WTC11 (cell line): ENCODE measurements at regions not wholly inside any gene's neighbourhood (a gene's known extent, or its start where the extent isn't known, plus 50 kb on each side); places are given as distances from the start of the nearest gene placed in this dataset.

ENCODE experiments used
- ATAC-seq: fragments of 200-7000 bp; cut with Tn5 transposase; 2 replicates; pipeline ENCODE4 v1.10.0; 2021; ENCODE audit warnings: mild to moderate bottlenecking, moderate library complexity
- CTCF ChIA-PET: fragments of 300-600 bp; sonication (Branson Sonifier 250); formaldehyde crosslinking; loops from one replicate; lab custom pipeline; 2021; ENCODE audit warnings: antibody characterized with exemption; lab: Charles Lee
- POLR2A ChIA-PET: fragments of 350-600 bp; sonication (Branson Sonifier 250); formaldehyde crosslinking; loops from one replicate; lab custom pipeline; 2021; ENCODE audit warnings: antibody characterized with exemption; lab: Charles Lee
- DNase-seq: peaks from one replicate; pipeline ENCODE4 v3.0.0; 2021; ENCODE audit warnings: low spot score
- H3K27ac Mint-ChIP-seq: 2 replicates; pipeline ENCODE4 v1.8.0; 2021; ENCODE audit warnings: mixed read lengths
- H3K27me3 Mint-ChIP-seq: 2 replicates; pipeline ENCODE4 v1.8.0; 2021; ENCODE audit warnings: low read depth, mild to moderate bottlenecking, moderate library complexity, mixed read lengths
- H3K36me3 Mint-ChIP-seq: 2 replicates; pipeline ENCODE4 v1.8.0; 2021; ENCODE audit warnings: mixed read lengths
- H3K4me1 Mint-ChIP-seq: 2 replicates; pipeline ENCODE4 v1.8.0; 2022; ENCODE audit warnings: mixed read lengths
- H3K4me3 Mint-ChIP-seq: 2 replicates; pipeline ENCODE4 v1.8.0; 2021; ENCODE audit warnings: mild to moderate bottlenecking, moderate library complexity, mixed read lengths
- H3K9me3 Mint-ChIP-seq: 2 replicates; pipeline ENCODE4 v1.8.0; 2021; ENCODE audit warnings: mixed read lengths
- ATF2 ChIP-seq: sonication (generic); formaldehyde crosslinking; IDR thresholded peaks from 2 replicates; pipeline ENCODE4 v1.8.1; 2022; ENCODE audit warnings: low read depth, missing genetic modification reagents, borderline replicate concordance
- E2F5 ChIP-seq: sonication (generic); formaldehyde crosslinking; IDR thresholded peaks from 2 replicates; pipeline ENCODE4 v1.8.1; 2022; ENCODE audit warnings: mild to moderate bottlenecking, moderate library complexity, missing genetic modification reagents
- ERG ChIP-seq: fragments of 250-450 bp; sonication (Bioruptor Pico); IDR thresholded peaks from 2 replicates; pipeline ENCODE4 v1.8.0; 2021; ENCODE audit warnings: mild to moderate bottlenecking
- GTF2I ChIP-seq: fragments of 250-450 bp; sonication (Bioruptor Pico); conservative IDR thresholded peaks from 2 replicates; pipeline ENCODE4 v1.4.0; 2021; ENCODE audit warnings: mild to moderate bottlenecking
- HMGA2 ChIP-seq: fragments of 250-450 bp; sonication (Bioruptor Pico); IDR thresholded peaks from 2 replicates; pipeline ENCODE4 v1.4.0; 2021; ENCODE audit warnings: mild to moderate bottlenecking, moderate library complexity
- JAZF1 ChIP-seq: fragments of 250-450 bp; sonication (Bioruptor Pico); IDR thresholded peaks from 2 replicates; pipeline ENCODE4 v1.9.0; 2021; ENCODE audit warnings: moderate library complexity, mild to moderate bottlenecking, inconsistent platforms
- KAT7 ChIP-seq: sonication (generic); formaldehyde crosslinking; IDR thresholded peaks from 2 replicates; pipeline ENCODE4 v1.8.1; 2023; ENCODE audit warnings: missing genetic modification reagents, mild to moderate bottlenecking, borderline replicate concordance
- MAX ChIP-seq: sonication (generic); formaldehyde crosslinking; IDR thresholded peaks from 2 replicates; pipeline ENCODE4 v1.8.0; 2022; ENCODE audit warnings: mild to moderate bottlenecking, missing genetic modification reagents
- MXD4 ChIP-seq: fragments of 250-450 bp; sonication (Bioruptor Pico); IDR thresholded peaks from 2 replicates; pipeline ENCODE4 v1.8.0; 2021; ENCODE audit warnings: mild to moderate bottlenecking, moderate library complexity, borderline replicate concordance
- PRDM15 ChIP-seq: sonication (generic); formaldehyde crosslinking; IDR thresholded peaks from 2 replicates; pipeline ENCODE4 v1.8.0; 2022; ENCODE audit warnings: missing genetic modification reagents
- SMAD3 ChIP-seq: sonication (generic); formaldehyde crosslinking; IDR thresholded peaks from 2 replicates; pipeline ENCODE4 v1.8.0; 2022; ENCODE audit warnings: missing genetic modification reagents, mild to moderate bottlenecking, borderline replicate concordance
- SMAD4 ChIP-seq: sonication (generic); formaldehyde crosslinking; IDR thresholded peaks from 2 replicates; pipeline ENCODE4 v1.8.0; 2022; ENCODE audit warnings: mild to moderate bottlenecking, missing genetic modification reagents
- TP53 ChIP-seq: sonication (generic); formaldehyde crosslinking; IDR thresholded peaks from 2 replicates; pipeline ENCODE4 v1.8.1; 2023; ENCODE audit warnings: mild to moderate bottlenecking, missing genetic modification reagents
- USF1 ChIP-seq: sonication (generic); formaldehyde crosslinking; IDR thresholded peaks from 2 replicates; pipeline ENCODE4 v1.8.0; 2022; ENCODE audit warnings: mild to moderate bottlenecking, missing genetic modification reagents
- ZNF219 ChIP-seq: sonication (generic); formaldehyde crosslinking; IDR thresholded peaks from 2 replicates; pipeline ENCODE4 v1.8.0; 2023; ENCODE audit warnings: missing genetic modification reagents, mild to moderate bottlenecking, borderline replicate concordance
- ZNF263 ChIP-seq: sonication (generic); formaldehyde crosslinking; IDR thresholded peaks from 2 replicates; pipeline ENCODE4 v1.8.1; 2022; ENCODE audit warnings: low read depth, mild to moderate bottlenecking, moderate library complexity, missing genetic modification reagents
- ZNF423 ChIP-seq: fragments of 250-450 bp; sonication (Bioruptor Pico); IDR thresholded peaks from 2 replicates; pipeline ENCODE4 v2.1.2; 2022; ENCODE audit warnings: mild to moderate bottlenecking, moderate library complexity
- ZNF671 ChIP-seq: fragments of 250-450 bp; sonication (Bioruptor Pico); IDR thresholded peaks from 2 replicates; pipeline ENCODE4 v1.8.0; 2021; ENCODE audit warnings: mild to moderate bottlenecking

DNA sequence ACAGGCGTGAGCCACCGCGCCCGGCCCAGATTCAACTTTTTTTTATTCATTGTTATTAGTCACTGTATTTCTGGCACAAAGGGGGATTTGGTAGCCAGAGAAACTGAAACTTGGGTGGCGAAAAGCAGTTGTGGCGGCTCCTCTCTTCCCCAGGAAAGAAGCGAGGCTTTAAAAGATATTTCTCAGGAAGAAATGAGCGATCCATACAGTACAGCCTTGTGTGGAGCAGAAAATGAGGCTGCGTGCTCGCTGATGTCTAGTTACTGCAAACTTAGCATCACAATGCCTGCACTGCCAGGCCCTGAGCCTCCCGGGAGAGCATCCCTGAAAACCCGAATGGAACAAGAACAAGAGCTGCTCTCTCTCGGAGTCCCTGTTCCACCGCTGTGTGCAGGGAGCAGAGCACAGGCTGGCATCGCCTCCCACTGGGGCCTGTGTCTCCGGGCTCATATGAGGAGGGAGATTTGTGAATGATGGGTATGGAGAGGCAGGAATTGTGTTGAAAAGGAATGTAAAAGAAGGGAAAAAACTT lies 234.0 kb downstream of the ZNF516 start (continued):
- TF ChIP-seq ERG (CRISPR knock-in tag) = no peak
- TF ChIP-seq TP53 (CRISPR knock-in tag) = no peak
- TF ChIP-seq, all 79 proteins: peak for 0

- Mint-ChIP-seq H3K27me3 (no peaks in the 10 kb centered on the region), H3K9me3 (no peaks in the 10 kb centered on the region), H3K4me3 (no peak overlapping the region)
- CTCF ChIA-PET = interaction anchor here (0.6 to 2.5 kb wide), 4 partner anchors 15 to 89 kb away, joined by 3 to 13 read pairs (median 5); no protein-coding TSS in a partner anchor
- TF ChIP-seq HMGA2 (CRISPR knock-in tag) = no peak
- no peak for TF ChIP-seq E2F5 (CRISPR knock-in tag)
- TF ChIP-seq GTF2I = no peak
- no peak for TF ChIP-seq JAZF1 (CRISPR knock-in tag)
- TF ChIP-seq MAX = no peak
- TF ChIP-seq ZNF219 = no peak
- no peak for TF ChIP-seq USF1 (CRISPR knock-in tag)
- TF ChIP-seq SMAD3 (CRISPR knock-in tag) = no peak
- no peak for TF ChIP-seq SMAD4 (CRISPR knock-in tag)
- no peak for TF ChIP-seq MXD4
- TF ChIP-seq ZNF423 (CRISPR knock-in tag) = no peak
- TF ChIP-seq, all 79 proteins: peak for 0
- POLR2A ChIA-PET = no interaction called here
- Mint-ChIP-seq H3K27ac (no peak overlapping the region), H3K4me1 (peaks cover 59% of the 10 kb centered on the region), H3K36me3 (no peaks in the 10 kb centered on the region)
- DNase-seq (no peak), ATAC-seq (no peak)
Measured at GRCh38 chr18:76259711-76260110, 235.3 kb downstream of the ZNF516 start.

DNA sequence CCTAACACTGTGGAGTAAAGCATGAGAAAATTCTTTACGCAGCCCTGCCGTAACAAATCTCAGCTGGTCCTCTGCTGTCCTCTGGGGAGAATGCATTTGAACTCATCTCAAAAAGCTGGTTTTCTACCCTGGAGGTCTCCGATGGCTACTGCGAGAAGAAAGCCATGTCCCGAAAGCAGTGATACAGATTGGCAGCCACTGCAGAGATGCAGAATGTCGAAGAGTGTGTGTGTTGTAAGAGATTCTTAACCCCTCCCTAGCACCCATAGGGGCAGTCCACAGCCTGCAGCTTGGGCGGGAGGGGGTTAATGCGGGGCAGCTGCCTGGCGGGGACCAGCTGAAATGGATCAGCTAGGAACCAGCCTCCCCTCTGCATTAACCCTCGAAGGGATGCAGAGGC lies 235.9 kb downstream of the ZNF516 start:
- Mint-ChIP-seq H3K4me3 (no peak overlapping the region), H3K36me3 (no peaks in the 10 kb centered on the region), H3K9me3 (no peaks in the 10 kb centered on the region), H3K4me1 (peaks cover 59% of the 10 kb centered on the region), H3K27ac (no peak overlapping the region), H3K27me3 (no peaks in the 10 kb centered on the region)
- ATAC-seq (peak; percentile 74), DNase-seq (no peak)
- TF ChIP-seq PRDM15 (no peak), ZNF263 (no peak), KAT7 (CRISPR knock-in tag) (no peak), MXD4 (no peak), ZNF671 (CRISPR knock-in tag) (no peak), ATF2 (no peak)
- ChIA-PET POLR2A (no interaction called here), CTCF (interaction anchor here (0.6 to 2.5 kb wide), 7 partner anchors 15 to 274 kb away, joined by 3 to 13 read pairs (median 4); no protein-coding TSS in a partner anchor)
